HL-60/S4 (cell line): ENCODE measurements at regions not wholly inside any gene's neighbourhood (a gene's known extent, or its start where the extent isn't known, plus 50 kb on each side); places are given as distances from the start of the nearest gene placed in this dataset.
"Not testable (repeated sequence)": the region's sequence is repeated elsewhere in the genome, so short reads cannot be mapped to it uniquely, and the experiment has no call there.

ENCODE experiments used
- in situ Hi-C: fragments of 300-500 bp; cut with MboI; formaldehyde crosslinking; loops from 2 replicates; pipeline ENCODE4 v1.14.3; 2022; ENCODE audit warnings: low sequenced_read_pairs

DNA sequence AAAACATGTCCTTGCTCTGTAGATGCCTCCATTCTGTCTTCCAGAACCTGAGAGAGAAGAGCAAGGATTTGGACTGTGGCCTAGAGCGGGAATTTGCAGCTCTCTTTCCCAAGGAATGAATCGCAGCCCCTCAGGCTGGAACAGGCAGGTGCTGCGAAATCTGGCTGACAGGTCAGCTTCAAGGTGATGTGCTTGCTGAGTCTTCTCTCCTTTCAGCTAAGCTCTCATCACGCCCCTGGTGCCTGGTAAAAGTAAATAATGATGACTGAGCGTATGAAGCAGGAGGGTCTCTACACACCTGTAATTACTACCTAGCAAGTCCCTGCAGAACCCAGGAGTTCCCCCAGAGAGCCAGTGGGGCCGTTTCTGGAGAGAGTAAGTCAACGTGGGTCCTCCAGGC lies 204.3 kb upstream of the IRF2BP2 start:
- in situ Hi-C loops: not testable (repeated sequence)

DNA sequence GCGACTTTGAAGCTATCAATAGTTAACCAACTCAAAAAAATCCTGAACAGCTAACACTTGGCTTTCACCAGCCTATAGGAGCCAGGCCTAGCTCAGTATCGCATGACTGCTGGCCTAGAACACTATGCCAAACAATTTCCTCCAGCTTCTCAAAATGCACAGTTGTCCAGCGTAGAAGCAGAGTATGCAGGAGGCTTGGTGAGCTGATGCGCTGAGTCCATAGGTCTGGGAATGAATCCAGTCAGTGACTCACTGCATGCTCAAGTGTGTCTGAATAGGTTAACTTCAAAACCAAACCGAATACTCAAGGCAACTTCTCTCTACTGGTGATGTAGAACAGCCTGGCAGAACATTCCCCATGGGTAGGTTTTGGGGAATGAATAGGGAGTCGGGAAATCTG lies 201.8 kb upstream of the IRF2BP2 start:
- in situ Hi-C loops: not testable (repeated sequence)

DNA sequence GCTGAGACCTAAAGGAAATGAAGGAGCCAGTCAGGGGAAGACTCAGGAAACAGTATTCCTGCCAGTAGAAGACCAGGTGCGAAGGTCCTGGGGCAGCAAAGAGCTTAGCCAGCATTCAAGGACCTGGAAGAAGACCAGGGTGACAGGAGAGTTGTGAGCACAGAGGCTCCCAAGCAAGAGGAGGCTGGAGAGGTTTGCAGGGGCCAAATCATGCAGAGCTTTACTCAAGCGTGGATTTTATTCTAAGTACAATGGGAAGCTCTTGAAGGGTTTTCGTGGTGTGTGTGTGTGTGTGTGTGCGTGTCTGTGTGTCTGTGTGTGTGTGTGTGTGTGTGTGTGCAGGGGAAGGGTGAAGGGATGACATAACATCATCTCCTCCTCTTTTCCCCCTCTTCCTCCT lies 200.7 kb upstream of the IRF2BP2 start:
- in situ Hi-C loops: not testable (repeated sequence)

DNA sequence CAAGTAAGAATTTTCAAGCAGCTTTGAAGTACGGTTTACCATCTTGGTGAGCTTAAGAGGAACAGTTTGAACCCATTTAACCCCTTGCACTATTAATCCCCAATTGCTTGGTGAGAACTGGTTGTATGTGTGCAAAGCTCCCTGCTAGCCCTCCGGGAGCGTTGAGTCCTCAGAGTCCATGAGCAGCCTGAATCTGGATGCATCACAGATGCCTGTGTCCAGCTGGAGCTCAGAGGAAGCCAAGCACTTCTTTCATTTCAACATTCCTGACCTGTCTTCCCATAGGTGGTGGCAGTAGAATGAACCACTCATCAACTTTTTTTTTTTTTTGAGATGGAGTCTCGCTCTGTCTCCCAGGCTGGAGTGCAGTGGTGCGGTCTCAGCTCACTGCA lies 199.9 kb upstream of the IRF2BP2 start:
- in situ Hi-C loops: not testable (repeated sequence)

DNA sequence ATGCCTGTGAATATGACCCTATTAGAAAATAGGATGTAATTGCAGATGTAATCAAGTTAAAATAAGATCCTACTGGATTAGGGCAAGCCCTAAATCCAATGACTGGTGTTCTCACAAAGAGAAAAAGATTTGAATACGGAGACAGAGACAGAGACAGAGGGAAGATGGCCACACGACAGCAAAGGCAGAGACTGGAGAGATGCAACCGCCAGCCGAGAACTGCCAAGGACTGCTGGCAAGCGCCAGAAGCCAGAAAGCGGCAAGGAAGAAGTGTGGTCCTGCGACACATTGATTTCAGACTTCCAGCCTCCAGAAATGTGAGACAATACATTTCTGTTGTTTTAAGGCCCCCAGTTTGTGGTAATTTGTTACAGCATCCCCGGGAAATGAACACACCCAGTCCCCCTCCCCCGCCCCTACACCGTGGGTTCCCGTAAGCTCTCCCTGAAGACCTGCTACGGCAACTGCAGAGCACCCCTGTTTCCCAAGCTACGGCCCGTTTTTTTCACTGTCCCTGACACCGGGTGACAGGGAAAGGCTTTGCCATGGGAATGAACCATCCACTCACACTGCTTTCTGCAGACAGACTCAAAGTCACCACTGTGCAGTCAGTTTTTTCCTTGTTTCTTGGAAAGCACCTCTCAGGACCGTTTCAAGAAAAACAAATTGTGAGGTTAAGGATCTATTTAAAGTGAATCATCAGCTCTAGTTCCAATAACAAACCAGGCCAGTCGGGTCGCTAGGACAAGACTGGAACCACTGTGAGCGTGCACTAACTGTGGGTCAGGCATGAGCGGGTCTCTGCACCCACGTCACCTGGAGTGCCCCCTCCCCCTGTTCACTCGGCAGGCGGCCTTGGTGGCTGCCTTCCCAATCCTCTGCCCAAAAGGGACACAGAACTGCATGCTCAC lies 199.2 kb upstream of the IRF2BP2 start:
- in situ Hi-C loops: not testable (repeated sequence)

DNA sequence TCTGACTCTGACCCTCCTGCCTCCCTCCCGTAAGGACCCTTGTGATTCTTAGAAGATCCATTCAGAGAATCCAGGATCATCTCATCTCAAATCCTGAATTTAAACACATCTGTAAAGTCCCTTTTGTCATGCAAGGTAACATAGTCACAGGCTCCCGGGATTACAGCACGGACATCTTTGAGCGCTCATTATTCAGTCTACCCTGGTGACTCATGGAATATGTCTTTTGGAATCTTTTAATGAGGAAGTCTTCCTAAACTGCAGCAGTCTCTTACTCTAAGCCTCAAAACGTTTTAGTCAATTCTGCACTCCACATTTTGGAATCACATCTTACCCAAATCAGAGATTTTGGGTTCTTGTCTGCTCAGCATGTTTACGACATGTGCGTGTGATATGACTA lies 198.5 kb upstream of the IRF2BP2 start:
- in situ Hi-C loops: not testable (repeated sequence)

DNA sequence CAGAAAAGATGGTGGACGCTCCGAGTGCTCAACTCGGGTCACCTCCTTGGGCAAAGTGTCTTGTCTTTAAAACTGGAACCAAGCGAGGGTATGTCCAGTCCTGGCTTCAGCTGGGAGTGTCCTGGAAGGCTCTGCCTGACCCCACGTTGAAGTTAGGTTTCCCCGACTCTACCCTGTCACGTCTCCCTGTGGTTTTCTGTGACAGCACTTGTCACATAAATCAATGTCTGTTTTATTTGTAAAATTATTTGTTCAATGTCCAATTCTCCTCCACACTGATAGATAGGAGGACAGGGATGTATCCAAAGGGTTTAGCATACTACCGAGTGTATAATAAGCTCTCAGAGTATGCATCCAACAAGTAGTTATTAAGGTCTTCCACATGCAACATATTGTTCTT lies 197.7 kb upstream of the IRF2BP2 start:
- in situ Hi-C loops: not testable (repeated sequence)

DNA sequence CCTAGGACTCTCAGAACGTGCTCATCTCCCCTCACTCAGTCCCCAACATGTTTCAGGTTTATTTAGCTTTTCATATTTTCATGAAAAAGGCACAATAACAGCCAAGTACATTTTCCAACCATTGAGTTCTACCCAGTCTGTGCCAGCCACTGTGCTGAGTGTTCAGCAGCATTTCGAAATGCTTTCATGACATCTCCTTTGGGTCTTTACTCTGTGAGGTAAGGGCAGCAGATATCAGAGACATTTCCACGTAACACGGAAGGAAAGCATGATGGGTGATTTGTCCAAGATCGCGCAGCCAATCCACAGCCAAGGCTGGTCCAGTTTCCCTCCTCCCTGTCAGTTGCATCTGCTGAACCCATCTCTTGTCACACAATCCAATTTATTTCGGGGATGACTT lies 192.6 kb upstream of the IRF2BP2 start:
- in situ Hi-C loops: not testable (repeated sequence)

DNA sequence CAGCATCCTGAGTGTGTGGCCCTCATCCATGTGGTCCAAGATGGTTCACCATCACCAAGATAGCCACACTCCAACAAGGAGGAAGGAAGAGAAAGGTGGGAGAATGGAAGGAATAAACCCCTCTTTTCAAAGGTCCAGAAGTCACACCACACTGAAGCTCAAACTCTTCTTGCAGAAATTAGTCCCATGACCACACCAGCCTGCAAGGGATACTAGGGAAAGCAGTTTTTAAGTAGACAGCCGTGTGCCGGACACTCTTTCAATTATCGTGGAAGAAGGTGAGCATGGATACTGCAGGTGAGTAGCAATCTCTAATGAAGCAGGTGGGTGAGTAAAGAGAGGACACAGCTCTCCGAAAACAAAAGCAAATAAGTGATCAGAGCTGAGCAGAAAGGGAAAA lies 191.7 kb upstream of the IRF2BP2 start:
- in situ Hi-C loops: not testable (repeated sequence)

DNA sequence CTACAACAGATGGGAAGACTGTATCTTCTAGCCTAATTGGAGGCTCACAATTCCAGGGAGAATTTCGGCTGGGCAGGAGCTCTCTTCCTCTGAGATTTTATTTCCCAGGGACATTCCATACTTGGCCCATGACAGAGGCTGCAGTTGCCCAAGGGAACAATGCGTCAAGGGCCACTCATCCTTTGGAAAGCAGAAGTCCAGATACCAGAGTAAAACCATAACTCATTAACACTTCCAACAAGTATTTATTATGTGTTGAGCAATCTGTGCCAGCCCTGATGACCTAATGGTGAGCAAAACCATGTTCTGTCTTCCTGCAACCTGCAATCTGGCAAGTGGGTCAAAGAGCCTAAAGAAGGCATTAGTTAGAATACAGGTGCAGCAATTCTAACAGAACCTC lies 191.2 kb upstream of the IRF2BP2 start:
- in situ Hi-C loops: not testable (repeated sequence)

DNA sequence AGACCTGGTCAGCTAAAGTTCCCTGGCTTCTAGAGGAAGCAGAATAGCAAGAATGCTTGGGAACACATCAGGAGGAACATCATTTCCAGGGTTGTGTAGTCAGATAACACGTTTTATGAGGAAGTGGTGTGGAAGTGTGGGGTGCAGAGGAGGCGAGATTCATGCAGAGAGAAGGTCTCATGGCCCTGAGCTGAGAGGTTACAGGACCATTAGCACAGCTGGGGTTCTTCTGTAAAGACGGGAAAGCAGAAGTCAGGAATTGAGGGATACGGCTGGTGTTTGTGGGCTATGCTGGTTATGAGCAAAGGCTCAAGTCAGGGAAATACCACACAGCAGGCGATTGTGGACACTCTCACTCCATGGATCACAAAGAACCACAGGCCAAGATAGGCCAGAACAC lies 190.6 kb upstream of the IRF2BP2 start:
- in situ Hi-C loops: not testable (repeated sequence)

DNA sequence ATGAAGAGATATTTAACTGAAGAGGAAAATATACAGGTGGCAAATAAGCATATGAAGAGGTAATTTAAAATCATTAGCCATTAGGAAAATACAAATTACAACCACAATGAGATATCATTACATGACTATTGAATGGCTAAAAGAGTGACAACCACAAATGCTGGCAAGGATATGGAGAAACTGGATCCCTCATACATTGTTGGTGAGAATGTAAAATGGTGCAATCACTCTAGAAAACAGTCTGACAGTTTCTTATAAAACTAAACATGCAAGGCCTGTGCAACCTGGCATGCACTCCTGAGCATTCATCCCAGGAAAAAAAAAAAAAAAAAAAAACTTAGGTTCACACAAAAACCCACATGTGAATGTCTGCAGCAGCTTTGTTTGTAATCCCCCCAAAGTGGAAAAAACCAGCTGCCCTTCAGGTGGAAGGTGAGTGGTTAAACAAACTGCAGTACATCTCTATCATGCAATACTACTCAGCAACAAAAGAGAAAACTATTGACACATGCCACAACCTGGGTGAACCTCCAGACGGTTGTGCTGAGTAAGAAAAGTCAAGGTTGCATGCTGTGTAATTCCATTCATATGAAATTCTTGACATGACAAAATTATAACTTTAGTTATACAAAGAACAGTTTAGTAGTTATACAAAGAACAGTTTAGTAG lies 189.2 kb upstream of the IRF2BP2 start:
- in situ Hi-C loops: not testable (repeated sequence)

DNA sequence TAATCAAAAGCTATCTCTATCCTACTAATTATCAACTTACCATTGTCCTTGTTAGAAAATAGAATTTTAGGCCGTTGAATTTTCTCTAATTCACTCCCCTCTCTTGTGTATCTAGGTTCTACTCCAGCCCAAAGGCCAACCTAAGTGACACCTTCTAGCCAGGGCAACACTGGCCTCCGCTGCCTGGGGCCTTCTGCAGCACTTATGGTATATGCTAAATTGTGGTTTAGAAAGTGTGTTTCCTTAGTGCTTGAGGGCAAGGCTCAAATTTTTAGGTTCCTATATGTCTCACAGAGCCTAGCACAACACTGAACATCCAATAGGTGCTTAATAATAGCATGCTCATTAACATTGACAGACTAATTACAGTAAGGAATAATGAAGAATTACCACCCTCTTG lies 187.2 kb upstream of the IRF2BP2 start:
- in situ Hi-C loops: not testable (repeated sequence)

DNA sequence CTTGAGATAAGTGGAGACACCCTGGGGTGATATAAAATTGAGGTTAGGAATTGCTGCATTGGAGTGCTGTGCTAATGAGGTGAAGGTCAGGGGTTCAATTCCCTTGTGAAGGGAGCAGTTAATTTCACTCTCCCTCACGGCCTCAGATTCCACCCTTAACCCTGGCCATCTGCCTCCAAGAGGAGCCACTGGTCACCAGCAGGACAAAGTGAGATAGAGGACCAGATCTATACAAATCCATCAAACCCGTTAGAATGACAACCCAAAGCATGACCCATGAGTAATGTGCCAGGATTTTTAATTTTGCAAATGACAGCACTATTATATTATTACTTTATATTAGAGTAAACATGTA lies 186.4 kb upstream of the IRF2BP2 start:
- in situ Hi-C loops: not testable (repeated sequence)

DNA sequence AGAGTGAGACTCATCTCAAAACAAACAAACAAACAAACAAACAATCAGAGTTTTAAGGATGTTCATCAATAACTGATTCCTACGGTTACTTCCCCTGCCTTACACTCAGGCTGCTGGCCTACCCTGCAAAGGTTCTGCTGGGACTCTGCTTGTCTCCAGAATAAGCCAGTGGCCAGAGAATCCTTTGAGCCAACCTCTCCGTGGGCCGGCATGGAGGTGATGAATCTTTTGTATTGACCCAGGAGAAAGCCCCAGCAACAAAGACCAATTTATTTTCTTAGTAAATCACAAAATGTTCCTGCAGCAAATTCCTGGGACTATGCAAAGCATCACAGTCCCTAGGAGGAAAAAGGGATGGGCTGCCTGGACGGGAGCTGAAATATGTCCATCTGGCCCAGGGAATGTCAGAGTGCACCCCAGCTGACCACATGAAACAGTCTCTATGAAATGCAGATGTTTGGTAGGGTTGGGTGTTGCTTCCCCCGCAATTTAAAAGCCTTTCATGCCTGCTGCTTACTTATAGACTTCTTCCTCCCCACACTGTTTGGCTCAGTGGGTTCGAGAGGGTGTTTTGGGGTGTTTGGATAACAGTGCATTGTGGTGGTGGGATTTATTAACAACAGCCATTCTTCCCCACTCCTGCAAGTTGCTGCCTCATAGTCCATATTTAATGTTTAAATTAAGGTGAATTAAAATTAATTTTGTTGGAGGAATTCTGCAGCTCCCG lies 185.9 kb upstream of the IRF2BP2 start:
- in situ Hi-C loops: not testable (repeated sequence)

DNA sequence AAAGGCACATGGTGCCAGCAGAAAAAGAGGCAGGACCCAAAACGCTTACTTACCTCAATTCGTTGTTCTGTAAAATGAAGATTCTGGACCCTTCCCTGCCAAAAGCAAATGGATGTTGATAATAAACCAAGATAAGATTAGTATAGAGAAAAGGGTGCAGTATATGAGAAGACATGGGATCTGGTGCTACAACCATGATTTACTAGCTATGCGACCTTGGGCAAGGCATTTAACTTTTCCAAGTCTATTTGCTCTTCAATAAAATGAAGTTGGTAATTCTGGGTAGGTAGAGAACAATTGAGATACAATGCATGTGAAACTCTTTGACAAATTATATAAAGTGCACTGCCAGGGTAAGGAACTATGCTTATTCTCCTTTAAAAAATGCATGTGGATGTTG lies 185.0 kb upstream of the IRF2BP2 start:
- in situ Hi-C loops: not testable (repeated sequence)

DNA sequence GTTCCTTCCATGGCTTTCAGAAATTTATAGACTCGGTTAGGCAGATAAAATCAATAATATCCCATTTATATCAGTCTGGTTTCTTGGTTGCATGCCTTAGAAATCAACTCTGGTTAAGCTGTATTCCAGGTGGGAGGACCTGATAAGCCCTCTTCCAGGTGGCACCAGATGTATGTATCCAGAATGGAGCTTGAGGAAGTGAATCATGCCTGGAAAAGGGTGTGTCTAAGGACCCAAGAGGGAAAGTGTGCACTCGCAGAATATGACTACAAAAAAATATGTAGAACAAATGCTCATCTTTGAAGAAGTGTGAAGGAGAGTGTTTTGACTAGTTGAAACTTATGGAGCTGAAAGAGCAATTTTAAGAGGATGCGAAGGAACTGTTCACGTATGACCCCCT lies 184.5 kb upstream of the IRF2BP2 start:
- in situ Hi-C loops: not testable (repeated sequence)

DNA sequence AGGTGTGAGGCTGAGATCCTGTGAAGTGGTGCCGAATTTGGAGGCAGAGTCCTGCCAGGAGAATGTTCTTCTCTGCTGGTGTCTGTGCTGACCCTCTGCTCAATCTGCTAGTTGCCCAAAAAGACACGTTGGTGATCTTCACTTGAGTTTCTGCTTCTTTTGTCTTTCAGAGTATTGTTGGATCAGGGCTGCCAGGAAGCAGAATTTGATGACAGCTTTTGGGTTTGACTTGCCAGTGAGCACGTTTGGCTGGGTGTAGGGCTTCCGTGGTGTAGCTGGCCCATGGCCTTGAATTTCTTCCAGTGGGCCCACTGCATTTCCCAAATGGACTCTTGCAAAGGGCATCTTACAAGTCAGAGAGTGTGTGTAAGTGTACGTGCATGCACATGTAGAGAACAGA lies 183.9 kb upstream of the IRF2BP2 start:
- in situ Hi-C loops: not testable (repeated sequence)

DNA sequence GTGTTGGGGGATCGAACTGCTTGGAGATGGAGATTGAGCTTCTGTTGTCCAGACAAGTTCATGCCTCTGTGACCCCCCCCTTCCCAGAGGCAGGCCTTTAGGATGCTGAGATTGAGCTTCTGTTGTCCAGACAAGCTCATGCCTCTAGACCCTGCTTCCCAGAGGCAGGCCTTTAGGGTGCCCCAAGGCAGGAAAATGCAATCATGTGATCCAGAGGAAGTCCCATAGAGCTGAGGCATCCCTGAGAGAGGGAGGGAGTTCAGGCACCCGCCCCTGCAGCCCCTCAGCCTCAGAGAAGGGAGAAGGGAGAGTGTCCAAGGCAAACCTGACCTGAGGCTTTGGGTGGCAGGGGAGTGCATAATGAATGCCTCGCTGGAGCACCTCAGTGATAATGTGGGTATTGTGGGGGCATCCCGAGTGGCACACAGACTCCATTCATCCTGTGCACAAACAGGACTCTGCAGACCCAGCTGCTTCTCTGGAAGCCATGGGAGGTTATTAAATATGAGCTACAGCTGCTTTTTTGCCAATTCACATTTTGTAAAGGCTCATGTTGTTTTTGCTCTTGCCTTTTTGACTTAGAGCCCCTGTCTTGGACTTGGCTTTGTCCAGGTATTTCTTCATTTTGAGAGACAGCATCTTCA lies 182.4 kb upstream of the IRF2BP2 start:
- in situ Hi-C loops: not testable (repeated sequence)

DNA sequence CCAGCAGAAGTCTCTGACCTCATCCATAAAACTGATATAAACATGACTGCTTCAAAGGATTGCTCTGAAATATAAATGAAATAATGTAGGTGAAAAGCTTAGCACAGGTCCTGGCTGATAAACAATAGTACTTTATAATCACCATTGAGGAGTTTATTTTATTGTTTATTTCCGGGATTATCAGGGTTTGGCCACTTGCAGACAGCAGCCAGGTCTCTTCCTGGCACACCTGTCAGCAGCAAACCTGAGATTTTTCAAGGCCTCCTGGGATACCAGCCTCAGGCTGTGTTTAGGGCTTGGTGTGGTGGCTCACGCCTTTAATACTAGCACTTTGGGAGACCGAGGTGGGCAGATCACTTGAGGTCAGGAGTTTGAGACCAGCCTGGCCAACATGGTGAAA lies 181.6 kb upstream of the IRF2BP2 start:
- in situ Hi-C loops: not testable (repeated sequence)

DNA sequence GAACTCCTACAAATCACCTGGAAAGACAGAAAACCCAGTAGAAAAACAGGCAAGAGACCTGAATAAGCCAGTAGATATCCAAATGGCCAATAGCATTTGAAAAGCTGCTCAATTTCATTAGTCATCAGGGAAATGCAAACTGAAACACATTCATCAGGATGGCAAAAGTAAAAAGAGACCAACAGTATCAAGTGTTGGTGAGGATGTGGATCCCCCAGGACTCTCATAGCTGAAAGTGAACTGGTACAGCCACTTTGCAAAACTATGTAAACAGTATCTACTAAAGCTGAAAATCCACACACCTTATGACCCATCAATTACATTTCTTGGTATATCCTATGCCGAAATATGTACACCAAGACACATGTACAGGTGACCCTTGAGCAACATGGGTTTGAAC lies 180.4 kb upstream of the IRF2BP2 start:
- in situ Hi-C loops: not testable (repeated sequence)
